GM18873 (cell line): ENCODE measurements at regions not wholly inside any gene's neighbourhood (a gene's known extent, or its start where the extent isn't known, plus 50 kb on each side); places are given as distances from the start of the nearest gene placed in this dataset.

Experiments
- ATAC-seq: cut with Tn5 transposase; IDR thresholded peaks from one replicate; pipeline ENCODE4 v1.9.1; 2021; ENCODE audit warnings: mild to moderate bottlenecking, moderate library complexity, moderate number of reproducible peaks; ENCODE audit not compliant: unreplicated experiment, low FRiP score

DNA sequence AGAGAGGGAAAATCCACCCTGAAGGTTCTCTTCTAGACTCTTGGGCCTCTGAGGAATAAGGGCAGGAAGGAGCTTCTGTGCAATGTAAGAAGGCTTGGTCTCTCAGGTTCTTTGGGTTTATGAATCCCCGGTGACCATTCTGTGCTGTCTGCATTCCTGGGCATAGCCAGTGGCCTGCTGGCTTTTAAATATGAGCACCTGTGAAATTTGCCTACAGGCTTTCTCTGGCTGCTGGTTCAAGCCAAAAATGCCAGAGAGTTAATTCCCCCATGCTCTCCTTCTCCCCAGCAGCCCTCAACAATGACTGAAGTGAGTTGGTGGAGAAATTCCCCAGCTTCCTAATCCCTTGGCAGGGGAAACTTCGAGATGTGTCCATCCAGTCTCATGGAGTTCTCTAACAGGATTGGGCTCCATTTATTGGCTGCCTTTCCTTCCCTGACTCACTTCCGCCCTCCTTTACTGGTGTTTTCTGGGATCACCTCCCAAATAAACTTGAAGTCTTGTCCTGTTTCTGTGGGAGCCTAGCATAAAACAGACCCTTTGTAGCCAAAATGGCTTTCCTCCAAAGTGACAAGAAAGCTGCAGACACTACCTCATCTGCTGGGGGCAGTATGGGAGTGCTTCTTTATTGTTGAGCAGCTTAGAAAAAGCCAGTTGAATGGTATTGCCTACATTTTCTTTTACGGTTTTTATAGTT, 179.4 kb upstream of the CASK start:
- no peak for ATAC-seq

DNA sequence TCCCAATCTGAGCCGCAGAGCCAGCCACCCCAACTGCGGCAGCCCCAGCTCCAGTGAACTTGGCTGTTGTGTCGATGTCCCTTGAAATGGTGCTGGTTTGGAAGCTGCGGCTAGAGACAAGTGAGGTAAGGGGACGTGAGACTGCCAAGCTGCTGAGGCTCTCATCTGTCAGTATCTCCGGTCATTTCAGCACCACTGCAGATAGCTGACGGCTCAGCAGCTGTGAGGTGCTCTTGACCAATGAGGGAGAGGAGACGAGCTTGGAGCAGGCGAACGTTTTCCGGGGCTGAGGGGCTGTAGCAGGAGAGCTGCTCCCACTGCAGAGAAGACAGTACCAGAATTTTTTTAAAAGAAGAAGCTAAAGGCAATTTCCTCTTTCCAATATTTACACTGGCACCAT, 175.5 kb upstream of the CASK start:
- no peak for ATAC-seq

DNA sequence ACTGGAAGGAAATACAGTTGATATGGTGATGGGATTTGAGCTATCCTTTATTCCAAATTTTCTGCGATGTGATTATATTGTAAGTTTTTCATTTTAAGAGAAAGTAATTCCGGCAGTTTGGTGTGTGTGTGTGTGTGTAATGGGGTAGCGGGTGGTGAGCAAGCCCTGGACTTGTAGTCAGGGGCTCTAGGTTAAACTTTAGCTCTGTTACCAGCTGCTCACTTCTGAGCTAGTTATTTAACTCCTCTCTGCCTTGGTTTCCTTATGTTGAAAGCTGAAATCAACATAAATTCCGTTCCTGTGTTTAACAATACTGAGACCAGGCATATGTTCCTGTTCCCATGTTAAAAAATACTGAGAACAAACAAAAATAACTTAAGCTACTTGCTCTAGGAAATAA, 174.1 kb upstream of the CASK start:
- no peak for ATAC-seq

DNA sequence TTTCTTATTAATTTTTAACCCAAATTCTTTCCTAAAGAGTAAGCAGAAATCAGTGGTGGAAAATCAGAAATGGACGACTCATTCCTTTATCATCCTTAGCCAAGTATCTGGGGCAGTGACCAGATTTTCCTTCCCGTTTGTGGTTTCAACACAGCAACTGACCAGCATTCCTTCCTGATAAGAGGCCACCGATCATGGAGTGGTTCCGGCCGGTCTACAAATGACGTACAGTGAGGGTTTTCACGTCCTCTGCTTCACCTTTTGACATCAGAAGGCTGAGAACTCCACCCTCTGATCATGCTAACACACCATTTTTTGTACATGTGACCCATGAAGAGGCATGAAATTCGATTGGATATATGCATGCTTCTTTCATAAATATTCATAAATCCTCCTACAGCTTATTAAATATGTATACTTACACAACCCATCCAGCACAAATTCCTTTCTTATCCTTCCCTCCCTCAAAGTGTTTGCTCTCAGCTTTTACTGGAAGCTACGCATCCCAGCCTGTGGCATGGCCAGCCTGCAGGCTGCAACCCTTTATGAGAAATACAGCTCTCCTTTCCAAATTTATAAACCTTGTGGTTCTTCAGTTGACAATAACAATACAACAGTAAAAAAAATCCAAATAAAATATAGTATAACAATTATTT, 173.0 kb upstream of the CASK start:
- no peak for ATAC-seq

DNA sequence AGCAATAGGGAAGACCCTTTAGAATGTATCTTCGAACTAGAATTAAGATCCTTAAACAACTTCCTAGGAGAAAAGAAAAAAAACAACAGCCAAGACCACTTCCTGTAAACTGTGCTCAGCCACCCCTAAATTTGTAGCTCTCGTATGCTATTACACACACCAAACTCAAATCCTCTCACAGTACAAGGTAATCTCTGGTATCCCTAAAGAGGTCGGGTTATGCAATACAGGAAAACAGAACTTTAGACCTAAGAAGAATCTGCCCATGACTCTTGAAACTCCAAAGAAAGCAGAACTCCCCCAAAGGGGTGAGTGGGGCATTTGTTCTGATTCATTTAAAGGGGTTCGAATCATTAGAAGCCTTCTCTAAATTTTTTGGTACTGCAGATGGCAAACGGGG, 170.9 kb upstream of the CASK start:
- peak; percentile 38 for ATAC-seq

DNA sequence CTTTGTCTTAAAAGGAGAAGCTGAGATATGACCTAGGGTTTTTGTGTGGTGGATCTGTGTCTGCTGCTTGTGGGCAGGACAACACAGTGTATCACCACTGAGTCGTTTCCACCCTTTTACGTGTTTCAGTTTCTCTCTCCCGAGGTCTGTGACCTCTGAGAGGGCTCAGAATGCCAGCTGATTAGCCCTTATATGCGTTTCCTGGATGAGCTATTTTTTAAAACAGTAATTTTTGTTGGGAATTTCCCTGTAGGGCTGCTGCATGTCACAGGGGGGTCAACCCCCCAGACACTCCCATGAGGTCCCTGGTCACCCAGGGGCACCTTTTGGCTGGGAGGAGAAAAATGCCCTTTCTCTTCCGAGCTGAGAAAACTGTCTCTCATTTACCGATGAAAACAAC, 170.4 kb upstream of the CASK start:
- peak; percentile 75 for ATAC-seq

DNA sequence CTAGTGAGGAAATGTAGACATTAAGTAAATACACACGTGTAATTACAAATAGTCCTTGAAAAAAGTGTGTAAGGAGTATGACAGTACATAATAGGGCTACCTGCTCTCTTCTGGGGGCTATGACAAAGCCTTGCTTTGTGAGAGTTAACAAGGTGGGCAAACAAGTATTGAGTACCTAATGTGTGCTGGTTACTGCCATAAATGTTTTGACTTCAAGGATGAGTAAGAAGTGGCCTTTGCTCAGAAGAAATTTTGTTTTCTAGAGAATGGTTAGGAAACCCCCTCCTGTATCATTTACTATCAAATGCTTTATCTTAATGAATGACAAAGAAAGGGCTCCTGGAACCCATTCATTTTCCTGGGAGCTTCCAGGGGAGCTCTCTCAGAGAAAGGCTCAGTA, 167.0 kb upstream of the CASK start:
- no peak for ATAC-seq

DNA sequence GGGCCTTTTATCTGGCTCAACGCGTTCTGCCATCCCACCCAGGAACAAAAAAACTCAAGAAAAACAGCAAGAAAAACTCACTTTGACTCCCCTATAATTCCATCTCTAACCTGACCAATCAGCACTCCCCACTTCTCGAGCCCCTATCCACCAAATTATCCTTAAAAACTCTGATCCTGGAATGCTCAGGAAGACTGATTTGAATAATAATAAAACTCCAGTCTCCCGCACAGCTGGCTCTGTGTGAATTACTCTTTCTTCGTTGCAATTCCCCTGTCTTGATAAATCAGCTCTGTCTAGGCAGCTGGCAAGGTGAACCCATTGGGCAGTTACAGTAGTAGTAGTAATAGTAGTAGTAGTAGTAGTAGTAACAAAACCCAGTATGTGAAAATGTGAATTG, 165.7 kb upstream of the CASK start:
- no peak for ATAC-seq

DNA sequence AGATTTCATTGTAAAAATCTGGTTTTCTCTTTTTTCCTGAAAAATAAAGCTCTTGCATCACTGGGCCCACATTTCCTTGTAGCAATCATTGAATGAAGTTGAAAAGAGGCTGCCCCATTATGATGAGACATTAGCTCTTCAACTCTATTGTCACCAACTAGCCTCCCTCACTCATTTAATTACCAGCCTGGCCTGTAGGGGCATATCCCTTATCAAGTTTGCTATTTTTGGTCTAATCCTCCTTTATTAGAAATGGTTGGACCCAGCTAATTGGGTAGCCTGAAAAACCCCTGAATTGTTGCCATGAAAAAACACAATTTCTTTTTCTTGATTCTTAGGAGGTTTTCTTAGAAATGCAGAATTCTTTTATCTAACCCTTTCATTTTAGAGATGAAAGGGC, 164.6 kb upstream of the CASK start:
- no peak for ATAC-seq

DNA sequence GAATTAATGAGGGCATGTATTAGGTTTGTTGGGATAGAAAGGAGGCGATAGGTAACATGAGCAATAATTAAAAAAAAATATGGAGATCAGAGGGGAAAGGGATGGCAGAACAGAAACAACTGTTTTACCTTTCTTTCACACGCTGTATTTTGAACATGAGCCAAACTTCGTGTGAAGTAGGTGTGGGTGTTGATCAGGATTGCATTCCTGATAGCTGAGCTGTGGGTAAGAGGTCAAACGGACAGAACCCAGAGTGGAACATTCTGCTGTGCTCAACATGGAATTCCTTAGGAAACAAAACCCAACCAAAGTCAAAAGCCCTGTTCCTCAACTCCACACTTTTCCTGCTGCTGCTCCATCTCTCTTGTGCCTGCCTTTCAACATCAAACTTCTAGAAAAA, 162.5 kb upstream of the CASK start:
- ATAC-seq = no peak

DNA sequence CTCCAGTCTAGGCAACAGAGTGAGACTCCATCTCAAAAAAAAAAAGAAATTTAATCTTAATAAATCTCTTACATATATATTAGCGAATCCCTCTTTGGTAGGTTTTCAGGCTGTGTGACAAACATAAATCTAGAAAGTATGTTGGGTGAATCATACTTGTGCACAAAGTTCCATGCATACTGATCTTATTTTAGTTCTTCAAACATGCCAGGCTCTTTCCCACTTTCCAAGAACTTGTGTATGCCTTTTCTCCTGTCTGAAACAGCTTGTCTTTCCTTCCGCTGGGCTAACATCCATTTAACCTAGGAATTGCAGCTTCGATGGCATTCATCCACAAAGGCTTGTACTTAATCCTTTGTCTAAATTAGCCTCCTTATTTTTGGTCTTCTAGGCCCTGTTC, 156.6 kb upstream of the CASK start:
- ATAC-seq = no peak

DNA sequence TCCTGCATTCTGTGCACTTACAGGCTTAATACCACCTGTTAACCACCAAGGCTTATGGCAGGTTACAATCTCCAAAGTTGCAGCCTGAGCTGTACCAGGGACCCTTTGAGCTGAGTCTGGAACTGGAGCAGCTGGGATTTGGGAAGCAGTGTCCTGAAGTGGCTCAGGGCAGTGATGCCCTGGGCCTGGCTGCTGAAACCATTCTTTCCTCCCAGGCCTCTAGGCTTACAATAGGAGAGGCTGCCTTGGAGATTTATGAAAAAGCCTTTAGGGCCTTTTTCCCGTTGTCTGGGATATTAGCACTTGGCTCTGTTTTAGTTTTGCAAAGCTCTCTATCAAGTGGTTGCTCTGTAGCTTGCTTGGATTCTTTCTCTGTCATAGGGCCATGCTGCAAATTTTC, 154.3 kb upstream of the CASK start:
- no peak for ATAC-seq

DNA sequence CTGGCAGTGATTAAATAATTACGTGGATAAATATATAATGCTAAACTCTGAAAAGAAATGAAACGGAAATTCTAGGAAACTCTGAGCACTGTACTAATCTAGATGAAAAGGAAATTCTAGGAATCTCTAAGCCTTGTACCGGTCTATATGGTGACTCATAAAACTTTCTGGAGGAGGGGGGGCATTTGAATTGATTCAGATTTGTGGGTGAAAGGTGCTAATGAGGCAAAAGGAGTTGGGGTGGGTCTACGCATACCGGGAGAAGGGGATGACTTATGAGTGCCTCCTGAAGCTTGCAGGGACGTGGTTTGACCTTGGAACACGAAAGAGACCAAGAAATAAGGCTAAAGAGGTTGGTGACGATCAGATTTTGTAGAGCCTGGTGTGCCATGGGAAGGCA, 151.7 kb upstream of the CASK start:
- no peak for ATAC-seq

DNA sequence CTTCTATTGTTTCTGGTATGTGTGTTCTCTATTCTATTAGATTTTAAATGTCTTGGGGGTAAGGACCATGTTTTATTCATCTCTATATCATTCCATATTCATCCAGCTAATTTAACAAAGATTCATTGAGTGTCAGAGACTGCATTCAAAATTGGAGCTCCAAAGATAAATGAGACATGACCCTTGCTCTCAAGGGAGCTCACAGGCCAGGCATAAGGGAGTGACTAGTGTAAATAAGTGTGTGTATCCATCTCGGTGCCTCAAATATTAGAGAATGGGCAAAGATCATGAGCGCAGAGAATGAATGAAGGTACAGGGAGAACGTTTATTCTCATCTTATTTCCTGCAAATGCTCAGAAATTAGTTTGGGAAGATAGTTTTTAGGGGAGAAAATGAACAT, 150.1 kb upstream of the CASK start:
- ATAC-seq = no peak

DNA sequence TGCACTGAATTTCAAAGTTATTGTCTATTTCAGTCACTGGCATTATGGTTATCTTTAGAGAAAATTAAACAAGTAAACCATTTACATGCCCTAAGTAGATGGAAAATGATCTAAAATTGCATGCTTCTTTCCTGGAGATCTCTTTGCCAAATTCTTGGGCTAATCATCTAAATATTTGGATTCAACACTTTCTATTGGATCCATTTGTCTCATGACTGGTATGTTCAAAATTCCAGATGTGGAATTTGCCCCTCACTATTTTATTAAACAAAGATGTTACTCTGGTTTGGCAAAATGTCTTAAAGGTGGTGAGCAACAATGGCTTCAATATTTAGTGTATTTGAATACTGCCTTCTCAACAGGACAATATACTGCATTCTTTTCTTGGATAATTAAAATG, 147.5 kb upstream of the CASK start:
- no peak for ATAC-seq

DNA sequence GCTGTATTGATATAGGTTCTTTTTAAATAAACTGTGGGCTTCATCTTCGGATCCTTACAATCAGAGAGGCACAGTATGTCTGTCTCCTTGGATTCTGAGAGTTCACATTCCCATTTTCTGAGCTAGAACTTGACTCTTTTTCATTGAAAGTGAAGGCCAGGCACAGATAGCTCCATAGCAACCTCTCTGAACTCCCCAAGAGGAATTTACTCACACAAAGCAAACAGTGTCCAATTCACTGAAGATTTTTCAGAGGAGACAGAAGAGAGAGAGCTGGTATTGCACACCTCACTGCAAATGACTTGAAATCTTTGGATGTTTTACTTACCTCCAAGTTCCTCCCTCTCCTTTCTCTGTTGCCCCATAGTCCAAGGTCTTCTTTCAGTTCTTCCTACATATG, 130.9 kb upstream of the CASK start:
- ATAC-seq = no peak

DNA sequence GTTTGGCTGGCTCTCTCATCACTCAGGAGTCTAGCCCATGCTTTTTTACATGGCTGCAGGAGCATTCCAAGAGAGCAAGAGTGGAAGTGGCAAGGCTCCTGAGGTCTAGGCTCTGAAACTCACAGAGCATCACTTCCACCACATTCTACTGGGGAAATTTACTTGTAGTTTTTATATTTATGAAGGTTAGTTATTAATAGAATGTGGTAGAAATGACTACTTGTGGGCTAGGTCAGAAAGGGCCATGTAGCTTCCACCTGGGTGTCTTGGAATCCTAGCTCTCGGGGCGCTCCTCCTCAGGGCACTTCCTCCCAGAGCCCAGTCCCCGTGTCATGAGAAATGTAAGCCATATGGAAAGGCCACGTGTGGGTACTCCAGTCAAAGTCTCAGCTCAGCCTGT, 127.0 kb upstream of the CASK start:
- no peak for ATAC-seq

DNA sequence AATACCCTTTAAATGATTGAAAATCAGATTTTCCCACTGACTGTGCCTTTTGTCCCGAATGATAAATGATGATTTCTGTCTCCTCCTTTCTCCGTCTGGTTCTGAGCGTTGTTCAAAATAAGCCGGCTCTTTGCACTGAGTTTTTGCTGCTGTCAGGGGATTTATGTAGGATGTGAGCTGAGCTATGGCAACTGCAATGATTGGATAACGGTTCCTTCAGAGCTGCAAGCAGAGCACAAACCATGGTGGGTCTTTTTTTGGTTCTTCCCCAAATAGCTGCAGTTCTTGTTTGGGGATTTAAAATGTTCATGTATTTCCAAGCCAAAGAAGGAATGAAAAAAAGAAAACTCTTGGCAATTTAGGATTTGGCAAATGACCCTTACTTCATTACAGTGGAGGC, 124.5 kb upstream of the CASK start:
- no peak for ATAC-seq

DNA sequence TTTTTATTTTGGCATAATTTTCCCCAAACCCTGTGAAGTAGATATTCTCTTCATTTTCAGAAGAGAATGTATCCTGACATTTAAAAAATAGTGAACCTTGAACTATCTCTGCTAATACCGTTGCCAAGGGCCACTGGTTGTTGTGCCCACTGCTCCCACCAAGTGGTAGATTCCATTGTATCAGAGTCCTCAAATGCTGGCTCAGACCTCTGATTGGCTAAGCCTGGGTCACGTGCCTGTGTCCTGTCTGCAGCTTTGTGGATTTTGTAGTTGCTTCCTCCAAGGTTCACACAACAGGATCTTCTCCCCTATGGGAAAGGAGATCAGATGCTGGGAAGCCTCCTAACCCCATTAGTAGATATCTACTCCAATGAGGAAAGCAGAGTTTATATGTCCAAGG, 104.8 kb upstream of the CASK start:
- ATAC-seq = no peak

DNA sequence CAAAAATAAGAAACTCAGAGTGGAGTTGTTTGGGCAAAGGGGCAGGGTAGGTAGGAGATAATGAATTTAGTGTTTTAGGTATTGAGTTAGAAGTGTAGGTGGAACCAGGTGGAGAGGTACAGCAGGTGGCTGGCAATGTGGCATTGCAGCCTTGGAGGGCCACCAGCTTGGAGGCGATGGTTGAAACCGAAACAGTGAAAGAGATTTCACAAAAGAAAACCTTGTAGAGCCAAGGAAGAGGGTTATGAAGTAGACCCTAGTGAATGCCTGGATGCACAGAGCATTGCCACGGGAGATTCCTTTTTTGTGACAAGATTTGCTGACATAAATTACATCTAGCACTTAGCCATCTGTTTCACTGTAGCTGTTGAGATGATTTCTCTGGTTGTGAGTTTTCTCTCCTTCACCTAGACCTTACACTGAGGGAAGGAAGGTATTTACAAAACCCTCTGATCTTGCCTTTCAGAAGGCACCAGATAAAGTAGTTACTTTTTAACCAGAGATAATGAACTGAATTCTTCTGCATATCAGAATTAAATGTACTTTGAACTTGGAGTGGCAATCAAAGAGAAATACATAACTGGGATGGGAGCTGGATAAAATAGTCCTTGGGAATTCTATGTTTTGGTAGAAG, 104.1 kb upstream of the CASK start:
- no peak for ATAC-seq

DNA sequence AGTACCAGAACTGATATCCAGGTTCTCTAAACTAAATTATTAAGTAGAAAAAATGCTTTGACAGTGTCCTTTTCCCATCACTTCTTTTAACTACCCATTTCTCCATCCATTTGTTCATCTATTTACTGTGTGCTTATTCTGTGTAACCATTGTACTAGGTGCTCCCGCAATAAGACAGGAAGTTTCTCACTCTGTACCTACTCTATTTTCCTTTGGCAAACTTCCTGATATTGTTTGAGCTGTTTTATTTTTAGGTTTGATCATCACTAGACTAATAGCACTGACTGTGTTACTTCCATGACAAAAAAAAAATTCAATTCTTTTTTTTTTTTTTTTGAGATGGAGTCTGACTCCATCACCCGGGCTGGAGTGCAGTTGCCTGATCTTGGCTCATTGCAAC, 102.5 kb upstream of the CASK start:
- no peak for ATAC-seq

DNA sequence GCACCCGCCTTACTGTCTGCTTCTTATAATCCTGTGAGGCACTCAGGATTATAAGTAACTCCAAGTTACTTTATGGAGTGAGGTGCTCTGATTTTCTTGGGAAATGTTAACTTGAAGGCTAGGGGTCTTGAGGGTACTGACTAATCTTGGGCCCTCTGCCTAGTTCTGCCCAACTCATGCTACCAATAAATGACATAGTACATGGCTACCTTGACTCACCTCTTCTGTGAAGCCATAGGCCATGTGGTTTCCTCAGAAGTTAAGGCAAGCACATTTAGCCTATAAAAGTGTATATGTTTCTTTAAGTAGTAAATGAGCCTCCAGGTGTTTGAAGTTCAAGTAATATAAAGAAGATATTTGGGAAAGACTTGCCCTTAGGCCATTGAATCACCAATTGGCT, 99.8 kb upstream of the CASK start:
- ATAC-seq = no peak
